IMR-90 (cell line): ENCODE measurements at regions not wholly inside any gene's neighbourhood (a gene's known extent, or its start where the extent isn't known, plus 50 kb on each side); places are given as distances from the start of the nearest gene placed in this dataset.

ENCODE experiments used
- ATAC-seq: fragments of 200-7000 bp; cut with Tn5 transposase; 2 replicates; pipeline ENCODE4 v1.9.1; 2020; ENCODE audit warnings: low read depth, mild to moderate bottlenecking, moderate library complexity
- BruUV-seq: library from RNA; stranded (reverse); fragments of 400-500 nt; replicated peaks from 2 replicates; lab custom pipeline; 2021; lab: Mats Ljungman, UMichigan
- CTCF ChIA-PET: fragments of 300-600 bp; formaldehyde crosslinking; extraction: SDS; loops from one replicate; lab custom pipeline; 2021; ENCODE audit warnings: antibody characterized with exemption; lab: Yijun Ruan, JAX
- POLR2A ChIA-PET: fragments of 300-600 bp; sonication (Branson Sonifier 250); formaldehyde crosslinking; loops from one replicate; lab custom pipeline; 2022; ENCODE audit warnings: antibody characterized with exemption; ENCODE audit not compliant: unreplicated experiment; lab: Charles Lee
- DNase-seq: peaks from one replicate; pipeline ENCODE4 v3.0.0; 2013
- H2AFZ ChIP-seq: replicated peaks from 2 replicates; pipeline ENCODE3; 2013; ENCODE audit warnings: low read length, mild to moderate bottlenecking; ENCODE audit not compliant: poor library complexity
- H2AK5ac ChIP-seq: 2 replicates; pipeline ENCODE4 v1.6.1; 2013; ENCODE audit warnings: low read depth, low read length, inconsistent platforms
- H2AK9ac ChIP-seq: replicated peaks from 2 replicates; pipeline ENCODE3; 2013; ENCODE audit warnings: mild to moderate bottlenecking, low read depth, low read length, moderate library complexity; ENCODE audit not compliant: poor library complexity
- H2BK120ac ChIP-seq: 2 replicates; pipeline ENCODE4 v1.6.1; 2013; ENCODE audit warnings: low read depth, low read length, inconsistent platforms
- H2BK15ac ChIP-seq: 3 replicates; pipeline ENCODE4 v1.6.1; 2013; ENCODE audit warnings: low read depth, low read length, inconsistent platforms
- H2BK20ac ChIP-seq: 2 replicates; pipeline ENCODE4 v1.6.1; 2013; ENCODE audit warnings: low read depth, mild to moderate bottlenecking, inconsistent platforms, low read length, moderate library complexity
- H2BK5ac ChIP-seq: 2 replicates; pipeline ENCODE4 v1.6.1; 2013; ENCODE audit warnings: mild to moderate bottlenecking, low read depth, low read length, inconsistent platforms; ENCODE audit not compliant: poor library complexity, severe bottlenecking
- H3K14ac ChIP-seq: replicated peaks from 2 replicates; pipeline ENCODE4 v1.6.1; 2013; ENCODE audit warnings: low read depth, low read length, inconsistent platforms
- H3K18ac ChIP-seq: 2 replicates; pipeline ENCODE4 v1.6.1; 2013; ENCODE audit warnings: low read depth, low read length, control low read depth
- H3K23ac ChIP-seq: 2 replicates; pipeline ENCODE4 v1.6.1; 2013; ENCODE audit warnings: low read depth, low read length, inconsistent platforms
- H3K27ac ChIP-seq: 2 replicates; pipeline ENCODE4 v1.5.1; 2013; ENCODE audit warnings: mild to moderate bottlenecking, control low read depth, low read length; ENCODE audit not compliant: insufficient read depth
- H3K27me3 ChIP-seq: 2 replicates; pipeline ENCODE4 v1.6.1; 2013; ENCODE audit warnings: low read length; ENCODE audit not compliant: control insufficient read depth, insufficient read depth
- H3K36me3 ChIP-seq: 2 replicates; pipeline ENCODE4 v1.6.1; 2013; ENCODE audit warnings: low read length, mixed read lengths; ENCODE audit not compliant: control insufficient read depth, insufficient read depth
- H3K4ac ChIP-seq: 2 replicates; pipeline ENCODE4 v1.6.1; 2013; ENCODE audit warnings: low read depth, low read length, inconsistent platforms
- H3K4me1 ChIP-seq: 2 replicates; pipeline ENCODE4 v1.6.1; 2013; ENCODE audit warnings: low read length, mixed read lengths; ENCODE audit not compliant: control insufficient read depth, insufficient read depth
- H3K4me2 ChIP-seq: 2 replicates; pipeline ENCODE4 v1.6.1; 2013; ENCODE audit warnings: low read depth, mild to moderate bottlenecking, control low read depth, low read length, moderate library complexity
- H3K4me3 ChIP-seq: 2 replicates; pipeline ENCODE4 v1.5.1; 2013; ENCODE audit warnings: low read depth, mild to moderate bottlenecking, control low read depth, low read length, moderate library complexity; ENCODE audit not compliant: insufficient read depth
- H3K56ac ChIP-seq: 2 replicates; pipeline ENCODE4 v1.6.1; 2013; ENCODE audit warnings: low read length, inconsistent platforms; ENCODE audit not compliant: insufficient read depth; ENCODE audit errors: extremely low read depth
- H3K79me1 ChIP-seq, 2 experiments: 2 replicates each; pipeline ENCODE4 v1.6.1; 2013; ENCODE audit warnings: low read length in 2 of 2, inconsistent platforms in 1 of 2, low read depth in 1 of 2
- H3K9ac ChIP-seq: 2 replicates; pipeline ENCODE4 v1.6.1; 2013; ENCODE audit warnings: low read depth, low read length, control low read depth
- H3K9me1 ChIP-seq: 2 replicates; pipeline ENCODE4 v1.6.1; 2013; ENCODE audit warnings: low read length, inconsistent platforms; ENCODE audit not compliant: insufficient read depth
- H3K9me3 ChIP-seq: 2 replicates; pipeline ENCODE4 v1.6.1; 2013; ENCODE audit warnings: low read length; ENCODE audit not compliant: control insufficient read depth, insufficient read depth
- H4K20me1 ChIP-seq: 2 replicates; pipeline ENCODE4 v1.6.1; 2013; ENCODE audit warnings: low read length, inconsistent platforms; ENCODE audit not compliant: insufficient read depth
- H4K5ac ChIP-seq: 2 replicates; pipeline ENCODE4 v1.6.1; 2013; ENCODE audit warnings: mild to moderate bottlenecking, low read depth, low read length, control low read depth
- H4K8ac ChIP-seq, 2 experiments: 2 replicates each; pipeline ENCODE4 v1.6.1; 2013; ENCODE audit warnings: low read depth in 2 of 2, low read length in 2 of 2, control low read depth in 1 of 2, inconsistent platforms in 1 of 2
- H4K91ac ChIP-seq: 2 replicates; pipeline ENCODE4 v1.6.1; 2013; ENCODE audit warnings: low read depth, low read length, inconsistent platforms; ENCODE audit not compliant: insufficient read depth
- BHLHE40 ChIP-seq: fragments of 150-350 bp; IDR thresholded peaks from 2 replicates; pipeline ENCODE4 v1.6.1; 2016; ENCODE audit warnings: mild to moderate bottlenecking, low read depth, low read length
- CEBPB ChIP-seq: IDR thresholded peaks from 2 replicates; pipeline ENCODE4 v1.6.1; 2012; ENCODE audit warnings: low read depth, low read length, improper control_type of control experiment
- CHD1 ChIP-seq: IDR thresholded peaks from 2 replicates; pipeline ENCODE4 v1.6.1; 2012; ENCODE audit warnings: low read depth, low read length, improper control_type of control experiment
- MAZ ChIP-seq: IDR thresholded peaks from 2 replicates; pipeline ENCODE4 v1.6.1; 2012; ENCODE audit warnings: low read depth, mild to moderate bottlenecking, low read length, improper control_type of control experiment, moderate library complexity, borderline replicate concordance
- POLR2A ChIP-seq: IDR thresholded peaks from 2 replicates; pipeline ENCODE4 v1.6.1; 2012; ENCODE audit warnings: mild to moderate bottlenecking, low read depth, low read length
- RCOR1 ChIP-seq: IDR thresholded peaks from 2 replicates; pipeline ENCODE4 v1.6.1; 2012; ENCODE audit warnings: mild to moderate bottlenecking, low read length, improper control_type of control experiment; ENCODE audit not compliant: insufficient replicate concordance
- RFX5 ChIP-seq: IDR thresholded peaks from 2 replicates; pipeline ENCODE4 v1.8.0; 2012; ENCODE audit warnings: low read depth, mild to moderate bottlenecking, low read length, moderate library complexity
- SMC3 ChIP-seq: fragments of 150-350 bp; IDR thresholded peaks from 2 replicates; pipeline ENCODE4 v1.6.1; 2016; ENCODE audit warnings: low read depth, mild to moderate bottlenecking, antibody characterized with exemption, low read length, moderate library complexity
- USF2 ChIP-seq: fragments of 150-350 bp; IDR thresholded peaks from 2 replicates; pipeline ENCODE4 v1.6.1; 2017; ENCODE audit warnings: mild to moderate bottlenecking, antibody characterized with exemption, low read length, low read depth
- WGBS, 2 experiments: methylation state at CpG; one replicate each; pipeline versions ENCODE4 v1.1.5 to v1.1.7; 2013; ENCODE audit warnings: missing lambda C conversion rate in 2 of 2; ENCODE audit not compliant: insufficient read length in 1 of 2; ENCODE audit errors: extremely low coverage in 2 of 2; 5-methylcytosine and 5-hydroxymethylcytosine counted together
- dilution Hi-C: fragments of 300-500 bp; cut with HindIII; formaldehyde crosslinking; loops from one replicate; pipeline ENCODE4 v1.14.3; 2018; ENCODE audit warnings: low sequenced_read_pairs; ENCODE audit not compliant: unreplicated experiment
- in situ Hi-C: fragments of 300-500 bp; cut with MboI; formaldehyde crosslinking; loops from 3 replicates; pipeline ENCODE4 v1.14.3; 2019; ENCODE audit warnings: low sequenced_read_pairs, inconsistent platforms, mixed read lengths
- intact Hi-C: fragments of 100-400 bp; cut with micrococcal nuclease; formaldehyde crosslinking; loops from 2 replicates; pipeline ENCODE4 v1.10.0; 2022
- TF ChIP-seq, protein P1 (sequence below): fragments of 150-350 bp; IDR thresholded peaks from 2 replicates; pipeline ENCODE4 v1.6.1; 2016; ENCODE audit warnings: low read depth, mild to moderate bottlenecking, low read length, moderate library complexity, borderline replicate concordance

DNA sequence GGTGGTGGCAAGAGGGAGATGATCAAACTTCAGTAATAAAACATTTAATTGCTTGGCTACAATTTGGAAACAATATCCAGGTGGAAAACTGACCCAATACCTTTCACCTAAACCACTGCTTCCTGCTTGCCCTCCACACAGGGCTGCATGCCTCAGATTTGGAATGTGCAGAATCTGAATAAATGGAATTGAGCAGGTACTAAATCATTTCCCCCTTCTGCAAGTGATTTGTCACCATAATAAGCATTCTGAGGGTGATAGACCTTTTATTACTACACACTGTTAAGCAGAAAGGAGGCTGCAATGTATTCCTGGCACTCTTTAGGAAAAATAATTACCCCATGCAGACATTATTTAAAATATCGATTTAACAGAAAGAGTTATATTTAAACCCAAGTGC, 291.8 kb downstream of the IDS start:
- H3K4me1 ChIP-seq = no peaks in the 10 kb centered on the region
- ChIA-PET CTCF (no interaction called here), POLR2A (no interaction called here)
- H2BK5ac ChIP-seq = no peak overlapping the region
- no CpG with 5 or more reads among the region's 1 CpG for WGBS, 2 experiments
- no peak overlapping the region for H3K27ac ChIP-seq
- no peak overlapping the region for H4K91ac ChIP-seq
- no peak overlapping the region for H3K4ac ChIP-seq
- H4K8ac ChIP-seq = no peak overlapping the region
- no peak for DNase-seq
- H3K23ac ChIP-seq = no peak overlapping the region
- no peak overlapping the region for H2AK5ac ChIP-seq
- 0 out of 2 replicates have a peak, but pooled peaks cover 1% of the 10 kb centered on the region for H3K9me3 ChIP-seq
- no peaks in the 10 kb centered on the region for H3K36me3 ChIP-seq
- no peak overlapping the region for H2BK20ac ChIP-seq
- dilution Hi-C loops = no loop called here
- TF ChIP-seq, protein P1, sequence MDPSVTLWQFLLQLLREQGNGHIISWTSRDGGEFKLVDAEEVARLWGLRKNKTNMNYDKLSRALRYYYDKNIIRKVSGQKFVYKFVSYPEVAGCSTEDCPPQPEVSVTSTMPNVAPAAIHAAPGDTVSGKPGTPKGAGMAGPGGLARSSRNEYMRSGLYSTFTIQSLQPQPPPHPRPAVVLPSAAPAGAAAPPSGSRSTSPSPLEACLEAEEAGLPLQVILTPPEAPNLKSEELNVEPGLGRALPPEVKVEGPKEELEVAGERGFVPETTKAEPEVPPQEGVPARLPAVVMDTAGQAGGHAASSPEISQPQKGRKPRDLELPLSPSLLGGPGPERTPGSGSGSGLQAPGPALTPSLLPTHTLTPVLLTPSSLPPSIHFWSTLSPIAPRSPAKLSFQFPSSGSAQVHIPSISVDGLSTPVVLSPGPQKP = no peak
- TF ChIP-seq MAZ (no peak), SMC3 (no peak), POLR2A (no peak), CEBPB (no peak), USF2 (no peak), RFX5 (no peak), RCOR1 (no peak), BHLHE40 (no peak), CHD1 (no peak)
- H4K5ac ChIP-seq = no peak overlapping the region
- no TSS peak for BruUV-seq
- in situ Hi-C loops = no loop called here
- intact Hi-C loops = no loop called here
- no peak overlapping the region for H3K14ac ChIP-seq
- no peaks in the 10 kb centered on the region for H3K27me3 ChIP-seq
- no peak overlapping the region for H3K4me2 ChIP-seq
- H3K9ac ChIP-seq = no peak overlapping the region
- H4K20me1 ChIP-seq = no peaks in the 10 kb centered on the region
- H3K79me1 ChIP-seq = no peaks in the 10 kb centered on the region
- no peaks in the 10 kb centered on the region for H3K9me1 ChIP-seq
- H3K4me3 ChIP-seq = no peak overlapping the region
- no peak overlapping the region for H2AK9ac ChIP-seq
- H2BK120ac ChIP-seq = no peak overlapping the region
- H2AFZ ChIP-seq = no peak overlapping the region
- no peak overlapping the region for H3K56ac ChIP-seq
- no peak overlapping the region for H3K18ac ChIP-seq
- ATAC-seq = no peak
- no peak overlapping the region for H2BK15ac ChIP-seq
